ENCODE measurements at regions not wholly inside any gene's neighbourhood (a gene's known extent, or its start where the extent isn't known, plus 50 kb on each side); places are given as distances from the start of the nearest gene placed in this dataset.

- H2AFZ ChIP-seq (replicated peaks; ENCODE audit: low read length, poor library complexity): no peak overlapping the region
- TF ChIP-seq MXI1 (IDR thresholded peaks at IDR 0.05; ENCODE audit: borderline replicate concordance, low read depth, low read length): no peak
- TF ChIP-seq CEBPB (IDR thresholded peaks at IDR 0.05; ENCODE audit: low read depth, low read length): no peak
- TF ChIP-seq CHD1 (IDR thresholded peaks at IDR 0.05; ENCODE audit: low read depth, low read length): no peak
- TF ChIP-seq MAFK (IDR thresholded peaks at IDR 0.05; ENCODE audit: low read depth, low read length): no peak
- no peak for TF ChIP-seq FOS (IDR thresholded peaks at IDR 0.05; ENCODE audit: low read depth, low read length)
Observed at GRCh38 chr9:75623462-75623861, 267.0 kb upstream of the PCSK5 start.

More at GRCh38 chr9:75623462-75623861, 267.0 kb upstream of the PCSK5 start:
- Histone ChIP-seq H3K9ac (ENCODE audit: low read depth, low read length) (no peak overlapping the region), H3K4me2 (ENCODE audit: low read depth, low read length) (no peak overlapping the region), H3K18ac (ENCODE audit: low read depth, low read length) (no peak overlapping the region), H4K91ac (ENCODE audit: insufficient read depth, low read depth, low read length) (no peak overlapping the region), H3K27me3 (ENCODE audit: control insufficient read depth, insufficient read depth, low read length) (no peaks in the 10 kb centered on the region), H3K27ac (ENCODE audit: insufficient read depth, low read length) (no peak overlapping the region), H2BK15ac (ENCODE audit: low read depth, low read length) (no peak overlapping the region), H4K8ac (ENCODE audit: low read depth in 2 of 2, low read length in 2 of 2) (no peak overlapping the region), H2BK120ac (ENCODE audit: low read depth, low read length) (no peak overlapping the region), H2AK5ac (ENCODE audit: low read depth, low read length) (no peak overlapping the region), H3K14ac (replicated peaks; ENCODE audit: low read depth, low read length) (no peak overlapping the region), H3K36me3 (ENCODE audit: control insufficient read depth, insufficient read depth, low read length) (no peaks in the 10 kb centered on the region), H2BK5ac (ENCODE audit: low read depth, low read length, poor library complexity, severe bottlenecking) (no peak overlapping the region), H3K9me1 (ENCODE audit: insufficient read depth, low read length) (no peaks in the 10 kb centered on the region), H4K20me1 (ENCODE audit: insufficient read depth, low read length) (no peaks in the 10 kb centered on the region), H4K5ac (ENCODE audit: low read depth, low read length) (no peak overlapping the region), H3K9me3 (ENCODE audit: control insufficient read depth, insufficient read depth, low read length) (peaks cover 3% of the 10 kb centered on the region; the same call in 1 of the 2 replicates), H3K4me1 (ENCODE audit: control insufficient read depth, insufficient read depth, low read length) (no peaks in the 10 kb centered on the region), H3K56ac (ENCODE audit: extremely low read depth, insufficient read depth, low read length) (no peak overlapping the region), H3K4me3 (ENCODE audit: insufficient read depth, low read depth, low read length) (no peak overlapping the region), H3K23ac (ENCODE audit: low read depth, low read length) (no peak overlapping the region), H2BK20ac (ENCODE audit: low read depth, low read length) (no peak overlapping the region), H2AK9ac (replicated peaks; ENCODE audit: low read depth, low read length, poor library complexity) (no peak overlapping the region), H3K4ac (ENCODE audit: low read depth, low read length) (no peak overlapping the region), H3K79me1 (ENCODE audit: low read depth in 1 of 2, low read length in 2 of 2) (no peaks in the 10 kb centered on the region)
- DNase-seq (no peak), ATAC-seq (ENCODE audit: low read depth) (no peak)
- in situ Hi-C loops (cut with MboI; ENCODE audit: low sequenced_read_pairs): no loop called here
- ChIA-PET CTCF (no interaction called here), POLR2A (ENCODE audit: unreplicated experiment) (no interaction called here)
- no TSS peak for BruUV-seq (replicated peaks)
- intact Hi-C loops (cut with micrococcal nuclease): no loop called here
- dilution Hi-C loops (cut with HindIII; ENCODE audit: low sequenced_read_pairs, unreplicated experiment): no loop called here
